Astrocyte (in vitro differentiated cells and primary cell): ENCODE measurements at regions not wholly inside any gene's neighbourhood (a gene's known extent, or its start where the extent isn't known, plus 50 kb on each side); places are given as distances from the start of the nearest gene placed in this dataset.

ENCODE experiments used
- DNase-seq: peaks from one replicate; pipeline ENCODE4 v3.0.0-alpha.2; 2010; ENCODE audit warnings: low read depth
- FAIRE-seq: peaks from 2 replicates; lab custom pipeline; 2011; peaks lifted over from hg19 to GRCh38; lab: Jason Lieb, UNC
- H2AFZ ChIP-seq: 2 replicates; pipeline ENCODE4 v1.6.0; 2012; ENCODE audit warnings: low read depth, low read length, inconsistent platforms
- H3K27ac ChIP-seq: 2 replicates; pipeline ENCODE4 v1.5.1; 2011; ENCODE audit warnings: low read depth, low read length, inconsistent platforms
- H3K27me3 ChIP-seq: 2 replicates; pipeline ENCODE4 v1.6.0; 2011; ENCODE audit warnings: low read length, inconsistent platforms; ENCODE audit not compliant: insufficient read depth
- H3K36me3 ChIP-seq: 2 replicates; pipeline ENCODE4 v1.5.1; 2011; ENCODE audit warnings: low read length, inconsistent platforms; ENCODE audit not compliant: insufficient read depth
- H3K4me1 ChIP-seq: 2 replicates; pipeline ENCODE4 v1.5.1; 2011; ENCODE audit warnings: low read length, inconsistent platforms; ENCODE audit not compliant: insufficient read depth
- H3K4me2 ChIP-seq: 2 replicates; pipeline ENCODE4 v1.6.0; 2012; ENCODE audit warnings: low read length, inconsistent platforms
- H3K4me3 ChIP-seq: 2 replicates; pipeline ENCODE4 v1.5.1; 2011; ENCODE audit warnings: low read depth, mild to moderate bottlenecking, low read length, inconsistent platforms; ENCODE audit not compliant: insufficient read depth
- H3K79me2 ChIP-seq: 2 replicates; pipeline ENCODE4 v1.6.0; 2012; ENCODE audit warnings: mild to moderate bottlenecking, low read length, inconsistent platforms; ENCODE audit not compliant: insufficient read depth
- H3K9ac ChIP-seq: 2 replicates; pipeline ENCODE4 v1.6.0; 2012; ENCODE audit warnings: mild to moderate bottlenecking, low read length, inconsistent platforms
- H3K9me3 ChIP-seq: 2 replicates; pipeline ENCODE4 v1.5.1; 2012; ENCODE audit warnings: low read depth, mild to moderate bottlenecking, low read length, inconsistent platforms; ENCODE audit not compliant: insufficient read depth
- H4K20me1 ChIP-seq: 2 replicates; pipeline ENCODE4 v1.6.0; 2012; ENCODE audit warnings: low read length, inconsistent platforms; ENCODE audit not compliant: insufficient read depth
- H3K27ac Mint-ChIP-seq: one replicate; pipeline ENCODE4 v1.8.0; 2021; ENCODE audit warnings: mild to moderate bottlenecking, mixed read lengths; ENCODE audit not compliant: unreplicated experiment
- H3K27me3 Mint-ChIP-seq: one replicate; pipeline ENCODE4 v1.8.0; 2021; ENCODE audit warnings: low read depth, mixed read lengths; ENCODE audit not compliant: unreplicated experiment
- H3K36me3 Mint-ChIP-seq: one replicate; pipeline ENCODE4 v1.8.0; 2021; ENCODE audit warnings: low read depth, mixed read lengths; ENCODE audit not compliant: unreplicated experiment
- H3K4me1 Mint-ChIP-seq: one replicate; pipeline ENCODE4 v1.8.0; 2021; ENCODE audit warnings: low read depth, mixed read lengths; ENCODE audit not compliant: unreplicated experiment
- H3K4me3 Mint-ChIP-seq: one replicate; pipeline ENCODE4 v1.8.0; 2021; ENCODE audit warnings: mild to moderate bottlenecking, moderate library complexity, mixed read lengths; ENCODE audit not compliant: unreplicated experiment
- H3K9me3 Mint-ChIP-seq: one replicate; pipeline ENCODE4 v1.8.0; 2021; ENCODE audit warnings: mild to moderate bottlenecking, mixed read lengths; ENCODE audit not compliant: unreplicated experiment
- CTCF ChIP-seq: IDR thresholded peaks from 2 replicates; pipeline ENCODE4 v1.5.1; 2011; ENCODE audit warnings: low read depth, mild to moderate bottlenecking, inconsistent platforms, low read length, moderate library complexity; ENCODE audit not compliant: insufficient read depth
- EZH2 ChIP-seq: IDR thresholded peaks from 2 replicates; pipeline ENCODE4 v1.6.1; 2012; ENCODE audit warnings: mild to moderate bottlenecking, low read length, inconsistent platforms; ENCODE audit not compliant: insufficient read depth

- Histone ChIP-seq H3K4me1 (no peaks in the 10 kb centered on the region), H3K9me3 (no peaks in the 10 kb centered on the region), H3K27me3 (no peaks in the 10 kb centered on the region), H3K79me2 (no peaks in the 10 kb centered on the region), H3K4me3 (no peak overlapping the region), H3K9ac (no peak overlapping the region), H3K27ac (no peak overlapping the region), H3K4me2 (no peak overlapping the region), H2AFZ (no peak overlapping the region), H4K20me1 (no peaks in the 10 kb centered on the region), H3K36me3 (no peaks in the 10 kb centered on the region)
- no peak overlapping the region for H3K4me3 Mint-ChIP-seq
- H3K9me3 Mint-ChIP-seq = no peaks in the 10 kb centered on the region
- DNase-seq = no peak
- H3K36me3 Mint-ChIP-seq = no peaks in the 10 kb centered on the region
- TF ChIP-seq EZH2 (no peak), CTCF (no peak)
- no peak overlapping the region for H3K27ac Mint-ChIP-seq
- H3K4me1 Mint-ChIP-seq = no peaks in the 10 kb centered on the region
- H3K27me3 Mint-ChIP-seq = no peaks in the 10 kb centered on the region
- FAIRE-seq = no peak
These were observed 293.6 kb downstream of the FSIP2 start for GRCh38 chr2:186032102-186032738.

- no peak for FAIRE-seq
- no peak overlapping the region for H3K4me3 ChIP-seq
- no peaks in the 10 kb centered on the region for H4K20me1 ChIP-seq
- no peaks in the 10 kb centered on the region for H3K79me2 ChIP-seq
- H3K4me3 Mint-ChIP-seq = no peak overlapping the region
- no peak overlapping the region for H3K27ac Mint-ChIP-seq
- no peaks in the 10 kb centered on the region for H3K27me3 Mint-ChIP-seq
- H3K36me3 ChIP-seq = no peaks in the 10 kb centered on the region
- no peaks in the 10 kb centered on the region for H3K4me1 ChIP-seq
- H3K9me3 Mint-ChIP-seq = no peaks in the 10 kb centered on the region
- H3K4me1 Mint-ChIP-seq = no peaks in the 10 kb centered on the region
- H3K9me3 ChIP-seq = no peaks in the 10 kb centered on the region
- H3K4me2 ChIP-seq = no peak overlapping the region
- DNase-seq = no peak
- H3K36me3 Mint-ChIP-seq = no peaks in the 10 kb centered on the region
- no peak overlapping the region for H2AFZ ChIP-seq
- H3K27ac ChIP-seq = no peak overlapping the region
- TF ChIP-seq CTCF = no peak
- H3K9ac ChIP-seq = no peak overlapping the region
- H3K27me3 ChIP-seq = no peaks in the 10 kb centered on the region
These were observed 294.3 kb downstream of the FSIP2 start for GRCh38 chr2:186032930-186033329.

GRCh38 chr2:186033541-186033940 is 294.9 kb downstream of the FSIP2 start:
- H3K36me3 ChIP-seq = no peaks in the 10 kb centered on the region
- Mint-ChIP-seq H3K4me3 (no peak overlapping the region), H3K27ac (no peak overlapping the region), H3K9me3 (no peaks in the 10 kb centered on the region), H3K27me3 (no peaks in the 10 kb centered on the region), H3K4me1 (no peaks in the 10 kb centered on the region), H3K36me3 (no peaks in the 10 kb centered on the region)
- no peaks in the 10 kb centered on the region for H3K27me3 ChIP-seq
- no peak for DNase-seq
- FAIRE-seq = no peak
- no peak overlapping the region for H3K27ac ChIP-seq
- no peak overlapping the region for H3K9ac ChIP-seq
- H3K4me3 ChIP-seq = no peak overlapping the region
- H3K4me2 ChIP-seq = no peak overlapping the region
- H4K20me1 ChIP-seq = no peaks in the 10 kb centered on the region
- H3K9me3 ChIP-seq = no peaks in the 10 kb centered on the region
- no peaks in the 10 kb centered on the region for H3K79me2 ChIP-seq
- H3K4me1 ChIP-seq = no peaks in the 10 kb centered on the region
- TF ChIP-seq CTCF (no peak), EZH2 (no peak)
- no peak overlapping the region for H2AFZ ChIP-seq
